ENCODE measurements at regions not wholly inside any gene's neighbourhood (a gene's known extent, or its start where the extent isn't known, plus 50 kb on each side); places are given as distances from the start of the nearest gene placed in this dataset.

GRCh38 chr5:120297616-120298015 lies 166.5 kb upstream of the PRR16 start:
- no peak for TF ChIP-seq CTCF (IDR thresholded peaks at IDR 0.05)
- TF ChIP-seq POLR2A (IDR thresholded peaks at IDR 0.05) = no peak
